Glutamatergic neuron (in vitro differentiated cells): ENCODE measurements at regions not wholly inside any gene's neighbourhood (a gene's known extent, or its start where the extent isn't known, plus 50 kb on each side); places are given as distances from the start of the nearest gene placed in this dataset.

Source experiments
- DNase-seq: peaks from one replicate; pipeline ENCODE4 v3.0.0; 2022
- H3K27ac Mint-ChIP-seq: one replicate; pipeline ENCODE4 v1.8.0; 2020; ENCODE audit warnings: mild to moderate bottlenecking, mixed read lengths, inconsistent platforms; ENCODE audit not compliant: unreplicated experiment
- H3K27me3 Mint-ChIP-seq: one replicate; pipeline ENCODE4 v1.8.0; 2020; ENCODE audit warnings: mild to moderate bottlenecking, moderate library complexity, mixed read lengths, inconsistent platforms; ENCODE audit not compliant: unreplicated experiment
- H3K36me3 Mint-ChIP-seq: one replicate; pipeline ENCODE4 v1.8.0; 2020; ENCODE audit warnings: mild to moderate bottlenecking, mixed read lengths, inconsistent platforms; ENCODE audit not compliant: unreplicated experiment
- H3K4me1 Mint-ChIP-seq: one replicate; pipeline ENCODE4 v1.8.0; 2020; ENCODE audit warnings: mild to moderate bottlenecking, low read depth, mixed read lengths, inconsistent platforms; ENCODE audit not compliant: unreplicated experiment
- H3K4me3 Mint-ChIP-seq: one replicate; pipeline ENCODE4 v1.8.0; 2020; ENCODE audit warnings: mild to moderate bottlenecking, mixed read lengths, inconsistent platforms; ENCODE audit not compliant: unreplicated experiment
- H3K9me3 Mint-ChIP-seq: one replicate; pipeline ENCODE4 v1.8.0; 2020; ENCODE audit warnings: mild to moderate bottlenecking, moderate library complexity, mixed read lengths, inconsistent platforms; ENCODE audit not compliant: unreplicated experiment
- TF ChIP-seq, protein P1 (sequence below): fragments of 200-600 bp; sonication (generic); IDR thresholded peaks from one replicate; pipeline ENCODE4 v1.5.0; 2021; ENCODE audit not compliant: partially characterized antibody, unreplicated experiment

DNA sequence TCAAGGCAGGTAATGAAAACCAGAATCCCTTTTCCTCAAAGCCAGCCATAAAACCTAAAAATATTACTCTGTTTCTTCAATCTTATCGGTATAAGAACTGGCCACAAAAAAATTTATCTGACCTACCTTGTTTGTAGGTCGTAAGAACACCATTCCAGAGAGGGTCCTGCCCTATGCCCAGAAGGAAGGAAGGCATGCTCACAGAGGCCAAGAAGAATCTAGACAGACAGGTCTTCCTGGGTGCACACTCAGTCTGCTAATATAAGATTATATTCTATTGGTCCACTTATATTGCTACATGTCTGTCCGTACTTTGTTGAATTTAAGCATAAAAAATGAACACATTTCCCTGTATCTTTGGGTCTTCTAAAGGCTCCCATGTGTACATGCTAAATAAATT is 2136.1 kb upstream of the PCDH20 start:
- TF ChIP-seq, protein P1, sequence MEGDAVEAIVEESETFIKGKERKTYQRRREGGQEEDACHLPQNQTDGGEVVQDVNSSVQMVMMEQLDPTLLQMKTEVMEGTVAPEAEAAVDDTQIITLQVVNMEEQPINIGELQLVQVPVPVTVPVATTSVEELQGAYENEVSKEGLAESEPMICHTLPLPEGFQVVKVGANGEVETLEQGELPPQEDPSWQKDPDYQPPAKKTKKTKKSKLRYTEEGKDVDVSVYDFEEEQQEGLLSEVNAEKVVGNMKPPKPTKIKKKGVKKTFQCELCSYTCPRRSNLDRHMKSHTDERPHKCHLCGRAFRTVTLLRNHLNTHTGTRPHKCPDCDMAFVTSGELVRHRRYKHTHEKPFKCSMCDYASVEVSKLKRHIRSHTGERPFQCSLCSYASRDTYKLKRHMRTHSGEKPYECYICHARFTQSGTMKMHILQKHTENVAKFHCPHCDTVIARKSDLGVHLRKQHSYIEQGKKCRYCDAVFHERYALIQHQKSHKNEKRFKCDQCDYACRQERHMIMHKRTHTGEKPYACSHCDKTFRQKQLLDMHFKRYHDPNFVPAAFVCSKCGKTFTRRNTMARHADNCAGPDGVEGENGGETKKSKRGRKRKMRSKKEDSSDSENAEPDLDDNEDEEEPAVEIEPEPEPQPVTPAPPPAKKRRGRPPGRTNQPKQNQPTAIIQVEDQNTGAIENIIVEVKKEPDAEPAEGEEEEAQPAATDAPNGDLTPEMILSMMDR, result no peak
- H3K27me3 Mint-ChIP-seq, result no peaks in the 10 kb centered on the region
- no peak overlapping the region for H3K4me3 Mint-ChIP-seq
- no peaks in the 10 kb centered on the region for H3K36me3 Mint-ChIP-seq
- DNase-seq, result no peak
- H3K9me3 Mint-ChIP-seq, result no peaks in the 10 kb centered on the region
- H3K27ac Mint-ChIP-seq, result no peak overlapping the region
- H3K4me1 Mint-ChIP-seq, result no peaks in the 10 kb centered on the region

DNA sequence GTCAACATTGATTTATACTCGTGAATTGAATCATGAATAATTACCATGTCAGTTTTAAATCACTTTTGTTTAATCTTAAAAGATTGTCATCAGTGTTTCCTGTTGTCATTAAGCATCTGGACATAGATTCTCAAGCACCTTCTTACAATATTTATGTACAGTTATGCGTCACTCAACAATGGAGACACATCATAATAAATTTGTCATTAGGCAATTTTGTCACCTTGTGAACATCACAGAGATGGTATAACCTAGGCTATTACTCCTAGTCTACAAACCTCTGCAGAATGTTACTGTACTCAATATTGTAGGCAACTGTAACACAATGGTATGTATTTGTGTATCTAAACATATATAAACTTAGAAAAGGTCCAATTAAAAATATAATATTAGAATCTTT is 2130.9 kb upstream of the PCDH20 start:
- TF ChIP-seq, protein P1, result no peak
- Mint-ChIP-seq H3K4me3 (no peak overlapping the region), H3K4me1 (peaks cover 12% of the 10 kb centered on the region), H3K36me3 (no peaks in the 10 kb centered on the region), H3K27me3 (no peaks in the 10 kb centered on the region), H3K27ac (no peak overlapping the region), H3K9me3 (no peaks in the 10 kb centered on the region)
- DNase-seq, result no peak

DNA sequence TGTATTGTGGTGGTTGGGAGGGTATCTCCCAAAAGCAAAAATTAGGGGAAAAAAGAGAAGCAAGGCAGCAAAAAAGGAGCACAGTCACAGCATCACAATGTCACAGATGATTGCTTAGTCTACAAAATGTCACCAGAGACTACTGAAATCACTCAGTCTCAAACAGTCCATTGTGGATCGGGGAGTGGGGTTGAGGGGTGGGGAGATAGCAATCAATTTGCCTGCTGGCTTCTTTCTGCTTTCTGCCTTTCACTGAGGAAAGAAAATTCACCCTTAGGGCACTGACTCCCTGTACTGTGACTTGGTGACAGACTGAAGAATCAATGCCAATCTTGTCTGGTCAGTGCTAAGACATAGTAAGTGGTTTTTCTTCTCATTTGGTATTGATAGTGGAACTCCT is 2127.1 kb upstream of the PCDH20 start:
- Mint-ChIP-seq H3K9me3 (peaks cover 2% of the 10 kb centered on the region), H3K4me1 (peaks cover 23% of the 10 kb centered on the region), H3K27ac (peak overlapping the region; percentile 73), H3K36me3 (no peaks in the 10 kb centered on the region), H3K27me3 (peaks cover 1% of the 10 kb centered on the region), H3K4me3 (peak overlapping the region; percentile 40)
- no peak for DNase-seq
- TF ChIP-seq, protein P1, result no peak

DNA sequence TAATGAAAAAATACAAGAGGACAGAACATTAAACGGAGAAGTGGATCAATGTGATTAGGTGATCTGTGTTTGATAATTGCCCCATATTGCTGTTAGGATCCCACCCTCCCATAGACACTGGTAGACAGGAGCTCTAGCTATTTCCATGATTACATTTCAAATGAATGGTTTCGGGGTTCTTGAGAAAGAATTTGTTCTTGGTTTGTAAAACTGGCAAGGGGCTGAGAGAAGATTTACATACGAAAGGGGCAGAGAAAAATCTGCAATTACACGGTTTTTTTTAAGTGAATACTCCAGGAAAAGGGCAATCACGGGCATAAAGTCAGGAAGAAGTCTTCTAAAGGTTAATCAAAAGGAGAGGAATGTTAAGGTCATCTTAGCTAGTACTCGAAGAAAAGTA is 2125.7 kb upstream of the PCDH20 start:
- Mint-ChIP-seq H3K9me3 (peaks cover 2% of the 10 kb centered on the region), H3K27me3 (peaks cover 1% of the 10 kb centered on the region), H3K4me1 (peaks cover 23% of the 10 kb centered on the region), H3K4me3 (no peak overlapping the region), H3K27ac (peak overlapping the region; percentile 7), H3K36me3 (no peaks in the 10 kb centered on the region)
- TF ChIP-seq, protein P1, result no peak
- no peak for DNase-seq

DNA sequence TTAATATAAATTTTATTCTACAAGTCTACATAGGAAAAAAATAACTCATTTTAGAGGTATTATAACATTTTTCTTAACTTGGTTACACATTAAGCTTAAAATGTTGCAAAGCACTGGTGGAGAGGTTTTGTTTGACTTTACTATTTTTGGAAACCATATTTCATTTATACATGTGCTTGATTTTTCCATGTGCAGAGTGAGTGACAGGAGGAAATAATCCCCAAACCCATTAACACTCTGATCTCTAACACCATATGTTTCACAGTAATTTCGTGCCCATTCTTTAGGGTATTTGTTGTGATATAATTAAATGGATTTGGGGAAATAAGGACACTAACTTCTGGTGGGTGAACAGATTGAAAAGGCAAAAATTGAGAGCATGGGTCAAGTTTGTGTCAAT is 2124.4 kb upstream of the PCDH20 start:
- Mint-ChIP-seq H3K4me3 (no peak overlapping the region), H3K27ac (peak overlapping the region; percentile 30), H3K36me3 (no peaks in the 10 kb centered on the region), H3K9me3 (peaks cover 4% of the 10 kb centered on the region), H3K27me3 (peaks cover 1% of the 10 kb centered on the region), H3K4me1 (peaks cover 23% of the 10 kb centered on the region)
- TF ChIP-seq, protein P1, result no peak
- no peak for DNase-seq
